GM23338 (cell line): ENCODE measurements at regions not wholly inside any gene's neighbourhood (a gene's known extent, or its start where the extent isn't known, plus 50 kb on each side); places are given as distances from the start of the nearest gene placed in this dataset.

Experiments
- ATAC-seq: fragments of 200-7000 bp; cut with Tn5 transposase; 3 replicates; pipeline ENCODE4 v1.9.1; 2020
- DNase-seq: peaks from one replicate; pipeline ENCODE4 v3.0.0-alpha.2; 2015; ENCODE audit warnings: low spot score
- H2AFZ ChIP-seq: fragments of 200-600 bp; sonication (generic); 2 replicates; pipeline ENCODE4 v1.8.0; 2016; ENCODE audit warnings: antibody characterized with exemption, mild to moderate bottlenecking, moderate library complexity
- H3F3A ChIP-seq: fragments of 200-600 bp; sonication (generic); replicated peaks from 2 replicates; pipeline ENCODE4 v1.8.0; 2017; ENCODE audit warnings: antibody characterized with exemption, mixed run types, low read depth
- H3K27ac ChIP-seq: fragments of 200-600 bp; sonication (generic); 2 replicates; pipeline ENCODE4 v1.6.1; 2016; ENCODE audit warnings: low read depth
- H3K27me3 ChIP-seq: fragments of 200-600 bp; sonication (generic); 2 replicates; pipeline ENCODE4 v1.8.0; 2016; ENCODE audit warnings: mild to moderate bottlenecking, mixed run types, moderate library complexity; ENCODE audit not compliant: insufficient read depth
- H3K36me3 ChIP-seq: fragments of 200-600 bp; sonication (generic); 2 replicates; pipeline ENCODE4 v1.8.0; 2016; ENCODE audit warnings: mild to moderate bottlenecking; ENCODE audit not compliant: insufficient read depth
- H3K4me1 ChIP-seq: fragments of 200-600 bp; sonication (generic); 2 replicates; pipeline ENCODE4 v1.8.0; 2016; ENCODE audit warnings: mild to moderate bottlenecking, moderate library complexity; ENCODE audit not compliant: insufficient read depth
- H3K4me2 ChIP-seq: fragments of 200-600 bp; sonication (generic); 2 replicates; pipeline ENCODE4 v1.7.1; 2017; ENCODE audit warnings: mixed run types
- H3K4me3 ChIP-seq: fragments of 200-600 bp; sonication (generic); 2 replicates; pipeline ENCODE4 v1.6.1; 2016; ENCODE audit warnings: mixed run types
- H3K79me2 ChIP-seq: fragments of 200-600 bp; sonication (generic); replicated peaks from 2 replicates; pipeline ENCODE4 v1.8.0; 2017; ENCODE audit warnings: mild to moderate bottlenecking; ENCODE audit not compliant: insufficient read depth
- H3K9me2 ChIP-seq: fragments of 200-600 bp; sonication (generic); 2 replicates; pipeline ENCODE4 v1.8.0; 2017; ENCODE audit not compliant: insufficient read depth
- H4K20me1 ChIP-seq: fragments of 200-600 bp; sonication (generic); replicated peaks from 2 replicates; pipeline ENCODE4 v1.8.0; 2017; ENCODE audit warnings: mild to moderate bottlenecking; ENCODE audit not compliant: insufficient read depth
- H3K27ac Mint-ChIP-seq: 2 replicates; pipeline ENCODE4 v1.8.0; 2020; ENCODE audit warnings: inconsistent platforms, mild to moderate bottlenecking, moderate library complexity, mixed read lengths
- H3K27me3 Mint-ChIP-seq: 3 replicates; pipeline ENCODE4 v1.8.0; 2022; ENCODE audit warnings: low read depth, mild to moderate bottlenecking, moderate library complexity, mixed read lengths, inconsistent platforms; ENCODE audit not compliant: insufficient read depth, poor library complexity
- H3K36me3 Mint-ChIP-seq: 3 replicates; pipeline ENCODE4 v1.8.0; 2021; ENCODE audit warnings: low read depth, mild to moderate bottlenecking, inconsistent platforms, moderate library complexity, mixed read lengths
- H3K4me1 Mint-ChIP-seq: 3 replicates; pipeline ENCODE4 v1.8.0; 2020; ENCODE audit warnings: mild to moderate bottlenecking, inconsistent platforms, mixed read lengths
- H3K4me3 Mint-ChIP-seq: 3 replicates; pipeline ENCODE4 v1.8.0; 2021; ENCODE audit warnings: moderate library complexity, mild to moderate bottlenecking, inconsistent platforms, mixed read lengths
- H3K9me3 Mint-ChIP-seq: 3 replicates; pipeline ENCODE4 v1.8.0; 2020; ENCODE audit warnings: moderate library complexity, mild to moderate bottlenecking, inconsistent platforms, mixed read lengths
- CREB1 ChIP-seq: fragments of 250-450 bp; sonication (Bioruptor Pico); IDR thresholded peaks from 2 replicates; pipeline ENCODE4 v1.5.0; 2020; ENCODE audit warnings: low read depth, mild to moderate bottlenecking, moderate library complexity
- NANOG ChIP-seq: IDR thresholded peaks from 2 replicates; pipeline ENCODE4 v1.6.1; 2016; ENCODE audit warnings: antibody characterized with exemption, borderline replicate concordance
- STAT1 ChIP-seq: IDR thresholded peaks from one replicate; pipeline ENCODE4 v1.6.1; 2016; ENCODE audit warnings: antibody characterized with exemption; ENCODE audit not compliant: unreplicated experiment
- ZNF331 ChIP-seq: fragments of 250-450 bp; sonication (Bioruptor Pico); IDR thresholded peaks from 2 replicates; pipeline ENCODE4 v1.5.0; 2020; ENCODE audit warnings: low read depth, mild to moderate bottlenecking, moderate library complexity
- TF ChIP-seq, protein P1 (sequence below): IDR thresholded peaks from one replicate; pipeline ENCODE4 v1.6.1; 2018; ENCODE audit warnings: antibody characterized with exemption; ENCODE audit not compliant: unreplicated experiment
- TF ChIP-seq, protein P2 (sequence below): IDR thresholded peaks from 2 replicates; pipeline ENCODE4 v1.6.1; 2016; ENCODE audit warnings: antibody characterized with exemption
- TF ChIP-seq, protein P3 (sequence below), 2 experiments: fragments of 200-600 bp in 1 of 2; sonication (generic) in 1 of 2; conservative IDR thresholded peaks; 2 replicates each; pipeline versions ENCODE4 v1.5.1 to v1.6.1; 2016 to 2017; ENCODE audit warnings: antibody characterized with exemption in 2 of 2, low read depth in 2 of 2, mild to moderate bottlenecking in 2 of 2, moderate library complexity in 1 of 2
- TF ChIP-seq, protein P4 (sequence below): fragments of 250-450 bp; sonication (Bioruptor Pico); IDR thresholded peaks from 2 replicates; pipeline ENCODE4 v1.5.0; 2020; ENCODE audit warnings: mild to moderate bottlenecking, moderate library complexity

DNA sequence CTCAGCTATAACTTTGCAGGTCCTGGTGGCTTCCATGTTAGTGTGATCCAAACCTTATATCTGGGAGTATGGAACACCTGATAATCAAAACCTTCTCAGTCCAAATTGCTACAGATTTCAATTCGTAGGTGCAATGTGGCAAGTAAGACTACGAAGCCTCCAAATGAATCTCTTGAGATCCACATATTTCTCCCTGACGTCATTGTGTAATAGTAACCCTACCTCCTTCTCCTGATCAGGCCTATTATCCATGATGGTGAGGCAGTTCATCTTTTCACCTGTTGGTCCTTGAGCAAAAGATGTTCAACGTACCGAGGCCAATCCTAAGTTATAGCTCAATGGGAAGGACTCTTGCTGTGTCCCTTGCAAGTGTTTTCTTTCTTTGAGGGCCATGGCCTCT lies 115.9 kb upstream of the CHRM3 start (continued):
- TF ChIP-seq, protein P1, sequence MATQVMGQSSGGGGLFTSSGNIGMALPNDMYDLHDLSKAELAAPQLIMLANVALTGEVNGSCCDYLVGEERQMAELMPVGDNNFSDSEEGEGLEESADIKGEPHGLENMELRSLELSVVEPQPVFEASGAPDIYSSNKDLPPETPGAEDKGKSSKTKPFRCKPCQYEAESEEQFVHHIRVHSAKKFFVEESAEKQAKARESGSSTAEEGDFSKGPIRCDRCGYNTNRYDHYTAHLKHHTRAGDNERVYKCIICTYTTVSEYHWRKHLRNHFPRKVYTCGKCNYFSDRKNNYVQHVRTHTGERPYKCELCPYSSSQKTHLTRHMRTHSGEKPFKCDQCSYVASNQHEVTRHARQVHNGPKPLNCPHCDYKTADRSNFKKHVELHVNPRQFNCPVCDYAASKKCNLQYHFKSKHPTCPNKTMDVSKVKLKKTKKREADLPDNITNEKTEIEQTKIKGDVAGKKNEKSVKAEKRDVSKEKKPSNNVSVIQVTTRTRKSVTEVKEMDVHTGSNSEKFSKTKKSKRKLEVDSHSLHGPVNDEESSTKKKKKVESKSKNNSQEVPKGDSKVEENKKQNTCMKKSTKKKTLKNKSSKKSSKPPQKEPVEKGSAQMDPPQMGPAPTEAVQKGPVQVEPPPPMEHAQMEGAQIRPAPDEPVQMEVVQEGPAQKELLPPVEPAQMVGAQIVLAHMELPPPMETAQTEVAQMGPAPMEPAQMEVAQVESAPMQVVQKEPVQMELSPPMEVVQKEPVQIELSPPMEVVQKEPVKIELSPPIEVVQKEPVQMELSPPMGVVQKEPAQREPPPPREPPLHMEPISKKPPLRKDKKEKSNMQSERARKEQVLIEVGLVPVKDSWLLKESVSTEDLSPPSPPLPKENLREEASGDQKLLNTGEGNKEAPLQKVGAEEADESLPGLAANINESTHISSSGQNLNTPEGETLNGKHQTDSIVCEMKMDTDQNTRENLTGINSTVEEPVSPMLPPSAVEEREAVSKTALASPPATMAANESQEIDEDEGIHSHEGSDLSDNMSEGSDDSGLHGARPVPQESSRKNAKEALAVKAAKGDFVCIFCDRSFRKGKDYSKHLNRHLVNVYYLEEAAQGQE: no peak
- no peak for TF ChIP-seq NANOG
- TF ChIP-seq, protein P2, sequence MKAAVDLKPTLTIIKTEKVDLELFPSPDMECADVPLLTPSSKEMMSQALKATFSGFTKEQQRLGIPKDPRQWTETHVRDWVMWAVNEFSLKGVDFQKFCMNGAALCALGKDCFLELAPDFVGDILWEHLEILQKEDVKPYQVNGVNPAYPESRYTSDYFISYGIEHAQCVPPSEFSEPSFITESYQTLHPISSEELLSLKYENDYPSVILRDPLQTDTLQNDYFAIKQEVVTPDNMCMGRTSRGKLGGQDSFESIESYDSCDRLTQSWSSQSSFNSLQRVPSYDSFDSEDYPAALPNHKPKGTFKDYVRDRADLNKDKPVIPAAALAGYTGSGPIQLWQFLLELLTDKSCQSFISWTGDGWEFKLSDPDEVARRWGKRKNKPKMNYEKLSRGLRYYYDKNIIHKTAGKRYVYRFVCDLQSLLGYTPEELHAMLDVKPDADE: no peak

DNA sequence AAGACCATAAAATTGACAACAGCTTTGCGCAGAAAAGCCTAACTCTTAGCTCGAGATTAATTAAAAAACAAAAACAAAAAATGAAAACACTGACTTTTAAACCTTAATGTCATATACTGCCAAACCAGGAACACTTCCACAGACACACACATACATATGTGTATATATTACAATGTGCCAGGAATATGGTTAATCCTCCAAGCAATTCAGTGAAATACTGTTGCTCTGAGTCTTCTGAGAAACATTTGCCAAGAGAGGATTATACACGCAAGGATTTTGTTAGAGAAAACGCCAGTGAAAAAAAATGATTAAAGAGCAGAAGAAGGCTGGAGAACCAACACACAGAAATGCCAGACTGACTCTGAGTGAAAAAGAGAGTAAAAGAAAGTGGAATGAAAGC lies 116.7 kb upstream of the CHRM3 start:
- no peak overlapping the region for H3K4me2 ChIP-seq
- no peak for TF ChIP-seq STAT1
- no peak for TF ChIP-seq CREB1 (CRISPR knock-in tag)
- TF ChIP-seq, protein P3, sequence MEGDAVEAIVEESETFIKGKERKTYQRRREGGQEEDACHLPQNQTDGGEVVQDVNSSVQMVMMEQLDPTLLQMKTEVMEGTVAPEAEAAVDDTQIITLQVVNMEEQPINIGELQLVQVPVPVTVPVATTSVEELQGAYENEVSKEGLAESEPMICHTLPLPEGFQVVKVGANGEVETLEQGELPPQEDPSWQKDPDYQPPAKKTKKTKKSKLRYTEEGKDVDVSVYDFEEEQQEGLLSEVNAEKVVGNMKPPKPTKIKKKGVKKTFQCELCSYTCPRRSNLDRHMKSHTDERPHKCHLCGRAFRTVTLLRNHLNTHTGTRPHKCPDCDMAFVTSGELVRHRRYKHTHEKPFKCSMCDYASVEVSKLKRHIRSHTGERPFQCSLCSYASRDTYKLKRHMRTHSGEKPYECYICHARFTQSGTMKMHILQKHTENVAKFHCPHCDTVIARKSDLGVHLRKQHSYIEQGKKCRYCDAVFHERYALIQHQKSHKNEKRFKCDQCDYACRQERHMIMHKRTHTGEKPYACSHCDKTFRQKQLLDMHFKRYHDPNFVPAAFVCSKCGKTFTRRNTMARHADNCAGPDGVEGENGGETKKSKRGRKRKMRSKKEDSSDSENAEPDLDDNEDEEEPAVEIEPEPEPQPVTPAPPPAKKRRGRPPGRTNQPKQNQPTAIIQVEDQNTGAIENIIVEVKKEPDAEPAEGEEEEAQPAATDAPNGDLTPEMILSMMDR (conservative IDR thresholded peaks at IDR 0.05; ENCODE audit: low read depth in 2 of 2): no peak
- TF ChIP-seq, protein P4, sequence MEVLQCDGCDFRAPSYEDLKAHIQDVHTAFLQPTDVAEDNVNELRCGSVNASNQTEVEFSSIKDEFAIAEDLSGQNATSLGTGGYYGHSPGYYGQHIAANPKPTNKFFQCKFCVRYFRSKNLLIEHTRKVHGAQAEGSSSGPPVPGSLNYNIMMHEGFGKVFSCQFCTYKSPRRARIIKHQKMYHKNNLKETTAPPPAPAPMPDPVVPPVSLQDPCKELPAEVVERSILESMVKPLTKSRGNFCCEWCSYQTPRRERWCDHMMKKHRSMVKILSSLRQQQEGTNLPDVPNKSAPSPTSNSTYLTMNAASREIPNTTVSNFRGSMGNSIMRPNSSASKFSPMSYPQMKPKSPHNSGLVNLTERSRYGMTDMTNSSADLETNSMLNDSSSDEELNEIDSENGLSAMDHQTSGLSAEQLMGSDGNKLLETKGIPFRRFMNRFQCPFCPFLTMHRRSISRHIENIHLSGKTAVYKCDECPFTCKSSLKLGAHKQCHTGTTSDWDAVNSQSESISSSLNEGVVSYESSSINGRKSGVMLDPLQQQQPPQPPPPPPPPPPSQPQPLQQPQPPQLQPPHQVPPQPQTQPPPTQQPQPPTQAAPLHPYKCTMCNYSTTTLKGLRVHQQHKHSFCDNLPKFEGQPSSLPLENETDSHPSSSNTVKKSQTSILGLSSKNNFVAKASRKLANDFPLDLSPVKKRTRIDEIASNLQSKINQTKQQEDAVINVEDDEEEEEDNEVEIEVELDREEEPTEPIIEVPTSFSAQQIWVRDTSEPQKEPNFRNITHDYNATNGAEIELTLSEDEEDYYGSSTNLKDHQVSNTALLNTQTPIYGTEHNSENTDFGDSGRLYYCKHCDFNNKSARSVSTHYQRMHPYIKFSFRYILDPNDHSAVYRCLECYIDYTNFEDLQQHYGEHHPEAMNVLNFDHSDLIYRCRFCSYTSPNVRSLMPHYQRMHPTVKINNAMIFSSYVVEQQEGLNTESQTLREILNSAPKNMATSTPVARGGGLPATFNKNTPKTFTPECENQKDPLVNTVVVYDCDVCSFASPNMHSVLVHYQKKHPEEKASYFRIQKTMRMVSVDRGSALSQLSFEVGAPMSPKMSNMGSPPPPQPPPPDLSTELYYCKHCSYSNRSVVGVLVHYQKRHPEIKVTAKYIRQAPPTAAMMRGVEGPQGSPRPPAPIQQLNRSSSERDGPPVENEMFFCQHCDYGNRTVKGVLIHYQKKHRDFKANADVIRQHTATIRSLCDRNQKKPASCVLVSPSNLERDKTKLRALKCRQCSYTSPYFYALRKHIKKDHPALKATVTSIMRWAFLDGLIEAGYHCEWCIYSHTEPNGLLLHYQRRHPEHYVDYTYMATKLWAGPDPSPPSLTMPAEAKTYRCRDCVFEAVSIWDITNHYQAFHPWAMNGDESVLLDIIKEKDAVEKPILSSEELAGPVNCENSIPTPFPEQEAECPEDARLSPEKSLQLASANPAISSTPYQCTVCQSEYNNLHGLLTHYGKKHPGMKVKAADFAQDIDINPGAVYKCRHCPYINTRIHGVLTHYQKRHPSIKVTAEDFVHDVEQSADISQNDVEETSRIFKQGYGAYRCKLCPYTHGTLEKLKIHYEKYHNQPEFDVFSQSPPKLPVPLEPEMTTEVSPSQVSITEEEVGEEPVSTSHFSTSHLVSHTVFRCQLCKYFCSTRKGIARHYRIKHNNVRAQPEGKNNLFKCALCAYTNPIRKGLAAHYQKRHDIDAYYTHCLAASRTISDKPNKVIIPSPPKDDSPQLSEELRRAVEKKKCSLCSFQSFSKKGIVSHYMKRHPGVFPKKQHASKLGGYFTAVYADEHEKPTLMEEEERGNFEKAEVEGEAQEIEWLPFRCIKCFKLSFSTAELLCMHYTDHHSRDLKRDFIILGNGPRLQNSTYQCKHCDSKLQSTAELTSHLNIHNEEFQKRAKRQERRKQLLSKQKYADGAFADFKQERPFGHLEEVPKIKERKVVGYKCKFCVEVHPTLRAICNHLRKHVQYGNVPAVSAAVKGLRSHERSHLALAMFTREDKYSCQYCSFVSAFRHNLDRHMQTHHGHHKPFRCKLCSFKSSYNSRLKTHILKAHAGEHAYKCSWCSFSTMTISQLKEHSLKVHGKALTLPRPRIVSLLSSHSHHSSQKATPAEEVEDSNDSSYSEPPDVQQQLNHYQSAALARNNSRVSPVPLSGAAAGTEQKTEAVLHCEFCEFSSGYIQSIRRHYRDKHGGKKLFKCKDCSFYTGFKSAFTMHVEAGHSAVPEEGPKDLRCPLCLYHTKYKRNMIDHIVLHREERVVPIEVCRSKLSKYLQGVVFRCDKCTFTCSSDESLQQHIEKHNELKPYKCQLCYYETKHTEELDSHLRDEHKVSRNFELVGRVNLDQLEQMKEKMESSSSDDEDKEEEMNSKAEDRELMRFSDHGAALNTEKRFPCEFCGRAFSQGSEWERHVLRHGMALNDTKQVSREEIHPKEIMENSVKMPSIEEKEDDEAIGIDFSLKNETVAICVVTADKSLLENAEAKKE (CRISPR knock-in tag): no peak
- TF ChIP-seq, protein P2: no peak
- TF ChIP-seq ZNF331: no peak

More for the DNA sequence above, 116.7 kb upstream of the CHRM3 start:
- no peak overlapping the region for H3K27ac ChIP-seq
- peaks cover 3% of the 10 kb centered on the region for H3K27me3 Mint-ChIP-seq
- H3K27ac Mint-ChIP-seq: no peak overlapping the region
- no peaks in the 10 kb centered on the region for H3K36me3 ChIP-seq
- no peaks in the 10 kb centered on the region for H3K27me3 ChIP-seq
- H3K36me3 Mint-ChIP-seq: no peaks in the 10 kb centered on the region
- no peaks in the 10 kb centered on the region for H4K20me1 ChIP-seq
- no peaks in the 10 kb centered on the region for H3F3A ChIP-seq
- no peak overlapping the region for H2AFZ ChIP-seq
- no peaks in the 10 kb centered on the region; the same call in 2 of the 3 replicates for H3K9me3 Mint-ChIP-seq
- H3K9me2 ChIP-seq: peaks cover 31% of the 10 kb centered on the region
- no peak for ATAC-seq
- no peak overlapping the region for H3K4me3 Mint-ChIP-seq
- no peaks in the 10 kb centered on the region for H3K4me1 ChIP-seq
- H3K79me2 ChIP-seq: no peaks in the 10 kb centered on the region
- H3K4me1 Mint-ChIP-seq: no peaks in the 10 kb centered on the region
- DNase-seq: no peak
- no peak overlapping the region for H3K4me3 ChIP-seq
